Epidermal melanocyte (primary cell): ENCODE measurements at regions not wholly inside any gene's neighbourhood (a gene's known extent, or its start where the extent isn't known, plus 50 kb on each side); places are given as distances from the start of the nearest gene placed in this dataset.
"Not testable (repeated sequence)": the region's sequence is repeated elsewhere in the genome, so short reads cannot be mapped to it uniquely, and the experiment has no call there.

ENCODE experiments used
- DNase-seq: peaks from one replicate; pipeline ENCODE4 v3.0.0; 2011; ENCODE audit warnings: low spot score; ENCODE audit not compliant: insufficient read length

DNA sequence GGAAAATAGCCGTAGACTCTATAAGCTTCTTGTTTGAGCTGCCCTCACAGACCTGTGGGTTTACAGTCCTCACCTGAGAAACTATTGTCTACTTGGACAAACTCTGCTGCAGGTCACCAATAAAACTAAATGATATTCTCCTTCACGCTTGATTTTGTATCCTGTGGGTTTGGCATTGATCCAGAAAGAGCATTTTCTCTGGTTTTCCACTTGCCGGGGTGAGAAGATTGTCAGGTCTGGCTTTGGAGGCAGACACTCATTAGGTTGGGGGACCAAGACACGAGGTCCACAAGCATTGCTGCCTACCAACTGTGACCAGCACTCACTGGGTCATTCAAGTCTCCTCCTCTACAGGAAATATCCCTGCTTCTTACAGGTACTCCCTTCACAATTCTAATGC, 68.5 kb downstream of the CDC14C start:
- no peak for DNase-seq

- no peak for DNase-seq
These were observed 77.3 kb downstream of the CDC14C start for GRCh38 chr7:49001610-49002033.

DNA sequence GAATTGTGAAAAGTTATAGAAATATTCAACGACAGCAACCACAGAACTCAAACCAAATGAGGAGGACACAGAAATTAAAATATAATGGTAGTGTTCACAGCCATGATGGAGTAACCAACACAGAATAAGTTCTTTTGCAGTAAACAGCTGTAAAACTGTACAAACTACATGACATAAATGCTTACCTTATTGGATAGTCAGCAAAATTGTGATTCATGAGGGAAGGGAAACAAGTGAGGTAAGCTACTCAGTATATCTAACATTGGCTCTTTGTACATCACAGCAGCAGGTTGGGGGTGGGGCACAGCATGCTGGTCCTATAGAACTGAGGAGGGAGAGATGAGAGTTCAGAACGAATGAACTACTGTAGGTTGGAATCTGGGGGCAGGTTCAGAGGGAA, 86.4 kb downstream of the CDC14C start:
- DNase-seq, result no peak

- no peak for DNase-seq
These were observed 90.5 kb downstream of the CDC14C start for GRCh38 chr7:49014870-49015269.

DNA sequence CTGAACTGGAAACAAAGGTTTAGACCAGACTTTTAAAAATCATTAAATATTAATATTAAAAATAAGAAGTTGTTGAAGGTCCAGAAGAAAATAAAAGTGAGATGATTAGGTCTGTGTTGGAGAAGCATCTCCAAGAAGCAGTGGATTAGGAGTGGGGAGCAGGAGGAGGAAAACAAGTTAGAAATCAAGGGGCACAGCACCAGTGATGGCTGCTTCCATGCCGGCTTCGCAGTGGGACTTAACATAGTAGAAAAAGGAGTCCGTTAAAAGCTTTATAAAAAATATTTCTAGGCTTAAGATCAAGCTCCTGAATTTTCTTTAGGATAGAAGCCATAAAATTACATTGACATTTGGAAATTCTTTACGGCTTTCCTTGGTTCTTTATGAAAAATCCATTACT, 95.8 kb downstream of the CDC14C start:
- DNase-seq, result no peak

- DNase-seq, result no peak
These were observed 98.1 kb downstream of the CDC14C start for GRCh38 chr7:49022448-49022847.

DNA sequence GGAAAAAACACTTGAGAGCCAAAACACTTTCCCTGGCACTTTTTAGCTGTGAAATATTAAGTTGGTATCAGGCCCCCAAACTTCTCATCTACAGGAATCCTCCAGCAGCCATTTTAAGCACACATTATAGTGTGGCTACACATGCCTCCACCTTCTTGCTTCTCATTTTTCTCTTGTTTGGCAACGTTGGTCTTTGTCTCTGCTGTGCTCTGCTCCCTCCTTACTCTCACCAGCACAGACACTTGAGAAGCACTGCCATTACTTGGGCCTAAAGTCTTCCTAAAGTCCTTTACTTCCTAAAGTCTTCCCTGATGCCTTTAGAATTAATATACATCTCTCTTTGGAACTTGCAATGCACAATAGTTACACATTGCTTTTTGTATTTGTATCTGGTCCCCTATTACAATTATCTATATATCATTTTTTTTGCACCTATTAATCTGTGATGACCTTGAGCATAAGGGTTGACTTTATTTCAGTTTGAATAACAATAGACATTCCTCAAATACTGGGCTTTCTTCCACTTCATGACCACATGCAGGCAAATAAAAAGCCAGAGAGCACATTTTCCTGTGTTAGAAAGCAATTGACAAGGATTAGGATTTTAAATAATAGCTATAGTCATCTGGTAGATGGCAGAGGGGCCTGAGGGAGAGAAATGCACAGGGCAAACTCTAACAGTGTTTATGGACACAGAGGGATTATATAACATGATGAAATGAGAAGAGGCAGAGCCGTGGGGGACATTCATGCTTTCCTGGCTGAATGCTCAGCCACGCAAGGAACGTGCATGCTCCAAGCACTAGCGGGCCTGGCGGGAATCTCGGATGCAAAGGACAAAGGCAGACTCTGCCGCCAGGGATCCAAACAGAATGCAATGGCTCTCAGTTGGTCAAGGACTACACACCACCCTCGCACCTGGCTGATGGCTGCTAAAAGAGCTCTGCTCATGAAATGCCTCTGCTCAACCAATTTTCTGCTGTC, 99.3 kb downstream of the CDC14C start:
- DNase-seq, result no peak

GRCh38 chr7:49030221-49030620, 105.9 kb downstream of the CDC14C start:
- DNase-seq, result no peak

DNA sequence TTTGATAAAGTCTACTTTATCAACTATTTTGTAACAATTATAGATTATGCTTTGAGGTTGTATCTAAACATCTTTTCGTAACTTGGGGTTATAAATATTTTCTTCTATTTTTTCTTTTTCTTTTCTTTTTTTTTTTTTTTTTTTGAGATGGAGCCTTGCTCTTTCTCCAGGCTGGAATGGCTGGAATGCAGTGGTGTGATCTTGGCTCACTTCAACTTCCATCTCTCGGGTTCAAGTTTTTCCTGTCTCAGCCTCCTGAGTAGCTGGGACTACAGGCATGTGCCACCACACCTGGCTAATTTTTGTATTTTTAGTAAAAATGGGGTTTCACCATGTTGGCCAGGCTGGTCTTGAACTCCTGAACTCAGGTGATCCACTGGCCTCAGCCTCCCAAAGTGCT, 108.8 kb downstream of the CDC14C start:
- DNase-seq, result not testable (repeated sequence)

DNA sequence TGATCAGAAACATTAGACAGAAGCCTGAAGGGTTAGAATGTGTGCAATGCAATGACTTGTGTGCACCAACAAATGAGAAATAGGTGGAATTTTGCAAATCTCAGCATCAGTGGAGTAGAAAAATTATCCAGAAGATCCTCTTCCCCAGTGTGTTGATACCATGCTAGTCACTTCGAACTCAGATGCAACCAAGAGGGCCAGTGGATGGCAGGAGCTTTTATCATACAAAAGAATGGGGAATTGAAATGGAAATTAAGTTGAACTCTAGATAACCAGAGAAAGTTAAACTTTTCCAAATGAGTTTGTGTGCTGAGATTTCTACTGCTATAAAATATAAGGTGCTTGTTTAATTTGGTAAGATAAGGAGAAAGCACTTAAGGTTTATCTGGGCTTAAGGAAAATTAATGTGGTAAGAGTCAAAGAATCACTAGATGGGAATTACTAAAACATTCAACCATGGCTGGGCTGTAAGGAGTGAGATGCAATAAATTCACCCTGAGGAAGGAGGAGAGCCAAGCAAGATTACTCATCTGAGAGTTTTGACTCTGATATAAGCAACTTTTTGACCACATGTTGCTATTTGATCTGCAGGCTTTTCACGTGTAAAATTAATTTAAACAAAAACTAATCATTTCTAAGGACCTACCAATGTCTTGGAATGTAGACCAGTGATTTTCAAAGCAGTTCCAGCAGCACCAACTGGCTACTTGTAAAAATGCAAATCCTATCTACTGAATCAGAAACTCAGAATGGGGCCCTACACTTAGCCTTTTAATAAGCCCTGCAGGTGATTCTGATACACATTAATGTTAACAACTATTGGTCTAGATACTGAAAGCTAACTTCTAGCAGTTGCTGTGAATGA, 113.2 kb downstream of the CDC14C start:
- no peak for DNase-seq

DNA sequence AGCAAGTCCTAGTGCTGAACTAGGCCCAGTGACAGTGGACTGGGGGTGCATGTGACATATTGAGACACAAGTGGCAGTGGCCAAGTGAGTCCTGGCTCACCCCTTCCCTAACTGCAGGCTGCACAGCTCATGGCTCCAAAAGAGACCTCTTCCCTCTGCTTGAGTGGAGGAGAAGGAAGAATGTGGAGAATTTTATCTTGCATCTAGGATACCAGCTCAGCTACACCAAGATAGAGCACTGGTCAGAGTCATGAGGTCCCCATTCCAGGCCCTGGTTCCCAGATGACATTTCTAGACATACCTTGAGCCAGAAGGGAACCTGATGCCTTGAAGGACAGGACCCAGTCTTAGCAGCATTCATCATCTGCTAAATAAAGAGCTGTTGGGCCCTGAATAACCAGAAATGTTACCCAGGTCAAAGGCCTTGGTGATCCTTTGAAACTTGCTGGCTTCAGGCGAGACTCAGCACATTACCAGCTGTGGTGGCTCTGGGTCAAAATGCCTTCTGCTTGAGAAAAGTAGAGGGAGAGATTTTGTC, 114.5 kb downstream of the CDC14C start:
- DNase-seq, result no peak

- no peak for DNase-seq
These were observed 136.4 kb downstream of the CDC14C start for GRCh38 chr7:49060743-49061142.

GRCh38 chr7:49074538-49074937, 150.2 kb downstream of the CDC14C start:
- no peak for DNase-seq

GRCh38 chr7:49080896-49081475, 156.6 kb downstream of the CDC14C start:
- DNase-seq, result no peak

DNA sequence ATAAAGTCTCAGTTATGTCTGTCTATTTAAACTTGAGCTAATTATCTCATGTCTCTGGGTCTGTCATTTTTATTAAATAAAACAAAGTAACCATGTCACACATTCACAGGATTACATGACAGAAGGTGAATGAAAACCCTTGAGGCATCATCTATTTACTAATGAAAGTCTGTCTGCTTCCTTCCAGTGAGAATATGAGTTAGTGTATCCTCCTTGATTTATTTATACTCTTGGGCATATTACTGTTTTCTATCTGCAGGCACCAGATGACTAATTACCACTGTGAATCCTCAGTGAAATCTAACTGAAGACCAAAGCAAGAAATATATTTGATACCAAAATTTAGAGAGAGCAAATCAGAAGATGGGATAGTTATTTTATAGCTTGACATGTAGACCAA, 163.7 kb downstream of the CDC14C start:
- no peak for DNase-seq

DNA sequence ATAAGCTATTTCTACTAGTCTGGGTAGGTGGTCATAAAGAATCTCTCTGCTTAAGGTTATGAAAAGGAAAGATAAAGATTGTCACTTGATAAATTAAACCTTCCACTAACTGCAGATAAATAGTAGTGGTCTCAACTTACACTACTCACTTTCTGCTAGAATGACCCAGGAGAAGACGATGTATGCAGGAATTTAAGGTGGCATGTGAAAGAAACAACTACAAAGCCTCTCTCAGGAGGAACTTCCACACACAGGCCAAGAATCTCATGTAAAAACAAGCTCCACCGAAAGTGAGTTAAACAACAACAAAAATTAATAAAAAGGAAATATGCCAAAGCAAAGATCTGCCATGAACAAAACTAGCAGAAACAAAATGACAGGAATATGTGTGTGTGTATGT, 165.4 kb downstream of the CDC14C start:
- no peak for DNase-seq

DNA sequence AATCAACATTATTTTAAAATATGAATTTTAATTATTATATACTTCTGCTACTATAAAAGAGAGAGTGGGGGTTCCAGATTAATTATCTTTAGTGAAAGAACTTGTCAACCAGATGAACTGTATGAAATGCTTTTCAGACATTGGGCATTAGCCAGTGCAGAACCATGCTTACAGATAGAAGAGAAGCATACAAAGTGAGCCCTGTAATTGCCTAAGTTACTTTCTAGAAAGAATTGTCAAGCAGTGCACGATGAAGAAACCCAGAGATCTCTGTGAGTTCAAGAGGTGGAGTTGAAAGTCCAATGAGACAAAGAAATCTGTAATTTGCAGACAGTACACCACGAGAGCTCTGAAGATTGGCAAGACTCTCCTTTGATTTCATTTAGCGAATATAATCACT, 166.7 kb downstream of the CDC14C start:
- no peak for DNase-seq

DNA sequence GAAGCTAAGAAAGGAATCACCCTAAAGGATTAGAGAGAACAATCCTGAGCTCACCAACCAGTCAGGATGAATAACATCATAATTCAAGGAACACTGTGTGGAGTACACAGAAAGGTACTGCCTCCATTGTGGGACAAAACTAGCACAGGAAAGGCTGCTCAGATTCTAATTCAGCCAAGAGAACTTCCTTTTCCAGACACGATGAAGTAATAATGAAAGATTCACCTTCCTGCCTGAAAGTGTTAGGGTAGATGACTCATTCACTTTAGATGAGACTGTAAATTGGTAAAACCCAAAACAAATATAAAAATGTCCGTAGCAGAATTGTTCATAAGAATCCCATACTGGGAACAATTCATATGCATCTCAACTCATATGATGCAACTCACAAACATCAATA, 167.2 kb downstream of the CDC14C start:
- DNase-seq, result no peak

DNA sequence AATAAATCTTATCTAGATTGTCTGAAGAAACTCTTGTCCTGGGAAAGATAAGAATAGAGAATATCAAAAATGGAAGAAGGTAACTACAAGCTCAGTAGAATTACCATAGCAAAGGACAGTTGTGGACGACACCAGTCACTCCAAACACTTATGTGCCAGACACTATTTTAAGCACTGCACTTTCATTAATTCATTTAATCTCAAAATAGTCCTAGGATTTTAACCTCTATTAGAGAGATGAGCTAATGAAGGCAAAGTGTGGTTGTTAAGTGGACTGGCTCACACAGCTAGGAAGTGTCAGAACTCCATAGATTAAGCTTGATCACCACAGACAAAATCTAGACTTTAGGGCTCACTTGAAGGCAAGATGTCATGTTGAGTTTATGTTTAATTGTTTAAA, 168.9 kb downstream of the CDC14C start:
- DNase-seq, result no peak

- no peak for DNase-seq
These were observed 170.5 kb downstream of the CDC14C start for GRCh38 chr7:49094866-49095265.

DNA sequence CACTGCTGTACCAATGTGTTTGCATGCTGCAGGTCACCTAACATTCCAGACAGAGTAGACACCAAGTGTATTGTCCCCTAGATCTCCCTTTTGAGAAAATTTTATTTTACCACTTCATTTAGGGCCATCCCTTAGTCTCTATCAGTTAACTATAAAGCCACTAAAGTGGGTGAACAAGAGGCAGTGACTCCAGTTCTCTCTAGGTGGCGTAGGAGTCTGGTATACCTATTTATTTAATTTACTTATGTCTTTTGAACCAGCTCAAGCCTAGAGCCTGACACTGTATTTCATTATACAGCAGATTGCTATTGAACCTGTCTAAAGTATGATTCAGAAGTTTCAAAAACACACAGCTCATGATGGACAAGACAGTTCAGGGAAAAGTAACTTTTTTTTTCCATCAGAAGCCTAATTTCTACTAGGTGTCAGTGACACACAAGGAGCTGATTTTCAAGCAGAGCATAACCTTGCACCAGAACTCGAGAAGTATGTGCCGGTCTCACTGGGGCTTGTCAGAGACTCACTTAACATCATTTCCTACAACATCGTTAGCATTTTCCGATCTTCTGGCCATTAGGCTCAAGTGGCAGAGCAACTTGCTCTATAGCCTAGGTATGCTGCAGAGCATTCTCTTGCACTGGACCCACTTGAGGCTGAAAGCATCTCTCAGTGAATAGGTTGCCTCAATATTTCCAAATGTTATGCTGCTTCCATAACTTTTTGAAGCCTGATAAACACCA, 175.4 kb downstream of the CDC14C start:
- DNase-seq, result no peak
